BJ (cell line): ENCODE measurements at regions not wholly inside any gene's neighbourhood (a gene's known extent, or its start where the extent isn't known, plus 50 kb on each side); places are given as distances from the start of the nearest gene placed in this dataset. TPM values are rescaled to one million over a fixed set of nuclear protein-coding genes. Genes with fewer than 3 reads are reported as not detected.

Experiments
- CTCF ChIA-PET: fragments of 350-600 bp; formaldehyde crosslinking; extraction: SDS; loops from one replicate; lab custom pipeline; 2021; ENCODE audit warnings: antibody characterized with exemption, inconsistent platforms; lab: Yijun Ruan, JAX
- POLR2A ChIA-PET: fragments of 300-600 bp; sonication (Branson Sonifier 250); formaldehyde crosslinking; extraction: SDS; loops from one replicate; lab custom pipeline; 2021; ENCODE audit warnings: antibody characterized with exemption; lab: Charles Lee
- DNase-seq: peaks from one replicate; pipeline ENCODE4 v3.0.0-alpha.2; 2011; ENCODE audit warnings: low read depth
- H3K27me3 ChIP-seq: 2 replicates; pipeline ENCODE4 v1.6.0; 2011; ENCODE audit warnings: low read length; ENCODE audit not compliant: control insufficient read depth, insufficient read depth
- H3K36me3 ChIP-seq: 2 replicates; pipeline ENCODE4 v1.5.1; 2011; ENCODE audit warnings: low read length; ENCODE audit not compliant: control insufficient read depth, insufficient read depth
- H3K4me3 ChIP-seq: 2 replicates; pipeline ENCODE4 v1.5.1; 2011; ENCODE audit warnings: low read depth, mild to moderate bottlenecking, control low read depth, low read length
- CTCF ChIP-seq: IDR thresholded peaks from 2 replicates; pipeline ENCODE4 v1.5.1; 2011; ENCODE audit warnings: low read depth, mild to moderate bottlenecking, control low read depth, inconsistent platforms, low read length, moderate library complexity; ENCODE audit not compliant: insufficient read depth
- small RNA-seq: library from RNA; depleted of rRNA; stranded (forward); fragments of <200 nt; gene quantifications from one replicate; pipeline ENCODE3, GENCODE V24; 2012; ENCODE audit warnings: low replicate concordance, low read depth; ENCODE audit not compliant: insufficient read length

- H3K4me3 ChIP-seq, result no peak overlapping the region
- TF ChIP-seq CTCF, result no peak
- H3K36me3 ChIP-seq, result no peaks in the 10 kb centered on the region
- ChIA-PET CTCF (interaction anchor here (0.7 kb wide), 1 partner anchor 444 kb away, joined by 3 read pairs; no protein-coding TSS in a partner anchor), POLR2A (no interaction called here)
- DNase-seq, result no peak
- peaks cover 6% of the 10 kb centered on the region for H3K27me3 ChIP-seq
These were observed 50.8 kb upstream of the POU3F1 start for GRCh38 chr1:38097284-38097898.

Small RNAs in the stretch of these regions (small RNA-seq; reads per million reads assigned to genes)
- not detected for gene RNU6-753P
